ENCODE measurements at regions not wholly inside any gene's neighbourhood (a gene's known extent, or its start where the extent isn't known, plus 50 kb on each side); places are given as distances from the start of the nearest gene placed in this dataset.

DNA sequence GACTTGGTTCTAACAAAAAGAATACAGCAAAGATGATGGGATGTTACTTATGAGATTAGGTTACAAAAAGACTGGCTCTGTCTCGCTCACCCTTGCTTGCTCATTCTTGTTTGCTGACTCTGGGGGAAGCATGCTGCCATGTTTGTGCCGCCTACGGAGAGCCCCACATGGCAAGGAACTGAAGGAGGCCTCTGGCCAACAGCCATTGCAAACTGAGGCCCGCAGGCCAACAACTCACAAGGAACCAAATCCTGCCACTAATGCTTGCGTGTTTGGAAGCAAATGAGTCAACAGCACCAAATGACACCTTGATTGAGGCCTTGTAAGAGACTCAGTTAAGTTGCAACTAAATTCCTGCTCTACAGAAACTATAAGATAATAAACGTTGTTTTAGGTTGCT, 82.1 kb upstream of the FOXN2 start:
- no peak for TF ChIP-seq TEAD4 (IDR thresholded peaks at IDR 0.05)
- TF ChIP-seq RAD21 (IDR thresholded peaks at IDR 0.05; ENCODE audit: low read depth): no peak
- TF ChIP-seq CEBPB (IDR thresholded peaks at IDR 0.05): no peak
- no peak for TF ChIP-seq MAX (IDR thresholded peaks at IDR 0.05)
- TF ChIP-seq, protein P1, sequence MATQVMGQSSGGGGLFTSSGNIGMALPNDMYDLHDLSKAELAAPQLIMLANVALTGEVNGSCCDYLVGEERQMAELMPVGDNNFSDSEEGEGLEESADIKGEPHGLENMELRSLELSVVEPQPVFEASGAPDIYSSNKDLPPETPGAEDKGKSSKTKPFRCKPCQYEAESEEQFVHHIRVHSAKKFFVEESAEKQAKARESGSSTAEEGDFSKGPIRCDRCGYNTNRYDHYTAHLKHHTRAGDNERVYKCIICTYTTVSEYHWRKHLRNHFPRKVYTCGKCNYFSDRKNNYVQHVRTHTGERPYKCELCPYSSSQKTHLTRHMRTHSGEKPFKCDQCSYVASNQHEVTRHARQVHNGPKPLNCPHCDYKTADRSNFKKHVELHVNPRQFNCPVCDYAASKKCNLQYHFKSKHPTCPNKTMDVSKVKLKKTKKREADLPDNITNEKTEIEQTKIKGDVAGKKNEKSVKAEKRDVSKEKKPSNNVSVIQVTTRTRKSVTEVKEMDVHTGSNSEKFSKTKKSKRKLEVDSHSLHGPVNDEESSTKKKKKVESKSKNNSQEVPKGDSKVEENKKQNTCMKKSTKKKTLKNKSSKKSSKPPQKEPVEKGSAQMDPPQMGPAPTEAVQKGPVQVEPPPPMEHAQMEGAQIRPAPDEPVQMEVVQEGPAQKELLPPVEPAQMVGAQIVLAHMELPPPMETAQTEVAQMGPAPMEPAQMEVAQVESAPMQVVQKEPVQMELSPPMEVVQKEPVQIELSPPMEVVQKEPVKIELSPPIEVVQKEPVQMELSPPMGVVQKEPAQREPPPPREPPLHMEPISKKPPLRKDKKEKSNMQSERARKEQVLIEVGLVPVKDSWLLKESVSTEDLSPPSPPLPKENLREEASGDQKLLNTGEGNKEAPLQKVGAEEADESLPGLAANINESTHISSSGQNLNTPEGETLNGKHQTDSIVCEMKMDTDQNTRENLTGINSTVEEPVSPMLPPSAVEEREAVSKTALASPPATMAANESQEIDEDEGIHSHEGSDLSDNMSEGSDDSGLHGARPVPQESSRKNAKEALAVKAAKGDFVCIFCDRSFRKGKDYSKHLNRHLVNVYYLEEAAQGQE (IDR thresholded peaks at IDR 0.05; ENCODE audit: low read depth): no peak
- no peak for TF ChIP-seq USF1 (IDR thresholded peaks at IDR 0.05)
- TF ChIP-seq CREB1 (IDR thresholded peaks at IDR 0.05; ENCODE audit: low read depth): no peak
- TF ChIP-seq FOXM1 (IDR thresholded peaks at IDR 0.05; ENCODE audit: borderline replicate concordance, low read depth): no peak
- no peak for TF ChIP-seq TCF12 (IDR thresholded peaks at IDR 0.05; ENCODE audit: low read depth)
- no peak for TF ChIP-seq TAF1 (IDR thresholded peaks at IDR 0.05; ENCODE audit: low read depth)
